Natural killer cell (primary cell): ENCODE measurements at regions not wholly inside any gene's neighbourhood (a gene's known extent, or its start where the extent isn't known, plus 50 kb on each side); places are given as distances from the start of the nearest gene placed in this dataset.

Experiments used
- ATAC-seq, 3 donors: fragments of 150-1000 bp in 2 of 3; fragments of 200-7000 bp in 1 of 3; cut with Tn5 transposase; 1 replicate in 1 of 3; 2 replicates in 2 of 3; pipeline ENCODE4 v1.10.0; 2021; ENCODE audit warnings: mild to moderate bottlenecking in 2 of 3, moderate library complexity in 2 of 3
- DNase-seq, 2 donors: peaks; one replicate each; pipeline versions ENCODE4 v3.0.0 to v3.0.0-alpha.2; 2013 to 2021; ENCODE audit warnings: mixed read lengths in 1 of 2
- H3K27ac ChIP-seq: one replicate; pipeline ENCODE4 v1.5.1; 2013; ENCODE audit warnings: mild to moderate bottlenecking, low read length
- H3K27me3 ChIP-seq: one replicate; pipeline ENCODE4 v1.6.1; 2013; ENCODE audit warnings: low read length; ENCODE audit not compliant: control insufficient read depth, insufficient read depth
- H3K36me3 ChIP-seq: one replicate; pipeline ENCODE4 v1.6.1; 2013; ENCODE audit warnings: low read length; ENCODE audit not compliant: control insufficient read depth, insufficient read depth
- H3K4me1 ChIP-seq: one replicate; pipeline ENCODE4 v1.6.1; 2013; ENCODE audit warnings: low read length; ENCODE audit not compliant: control insufficient read depth, insufficient read depth
- H3K4me3 ChIP-seq: one replicate; pipeline ENCODE4 v1.5.1; 2013; ENCODE audit warnings: low read length
- H3K9me3 ChIP-seq: one replicate; pipeline ENCODE4 v1.6.1; 2013; ENCODE audit warnings: low read length; ENCODE audit not compliant: control insufficient read depth, insufficient read depth
- H3K27ac Mint-ChIP-seq, 2 donors: one replicate each; pipeline ENCODE4 v1.8.0; 2022; ENCODE audit warnings: mild to moderate bottlenecking in 2 of 2, mixed read lengths in 2 of 2, moderate library complexity in 1 of 2
- H3K27me3 Mint-ChIP-seq, 2 donors: one replicate each; pipeline ENCODE4 v1.8.0; 2022; ENCODE audit warnings: low read depth in 2 of 2, mixed read lengths in 2 of 2
- H3K36me3 Mint-ChIP-seq: one replicate; pipeline ENCODE4 v1.8.0; 2022; ENCODE audit warnings: mixed read lengths
- H3K4me1 Mint-ChIP-seq, 2 donors: one replicate each; pipeline ENCODE4 v1.8.0; 2022; ENCODE audit warnings: mixed read lengths in 2 of 2
- H3K4me3 Mint-ChIP-seq: one replicate; pipeline ENCODE4 v1.8.0; 2022; ENCODE audit warnings: mild to moderate bottlenecking, moderate library complexity, mixed read lengths
- H3K9me3 Mint-ChIP-seq, 2 donors: one replicate each; pipeline ENCODE4 v1.8.0; 2022; ENCODE audit warnings: mixed read lengths in 2 of 2
- WGBS: methylation state at CpG from one replicate; pipeline ENCODE4 v1.1.7; 2013; ENCODE audit warnings: missing lambda C conversion rate; ENCODE audit not compliant: insufficient coverage; 5-methylcytosine and 5-hydroxymethylcytosine counted together
- intact Hi-C: fragments of 100-400 bp; cut with micrococcal nuclease; formaldehyde crosslinking; loops from one replicate; pipeline ENCODE4 v1.14.2; 2022
- TF ChIP-seq, protein P1 (sequence below): fragments of 200-600 bp; IDR thresholded peaks from one replicate; pipeline ENCODE4 v1.8.0; 2022; ENCODE audit warnings: antibody characterized with exemption

DNA sequence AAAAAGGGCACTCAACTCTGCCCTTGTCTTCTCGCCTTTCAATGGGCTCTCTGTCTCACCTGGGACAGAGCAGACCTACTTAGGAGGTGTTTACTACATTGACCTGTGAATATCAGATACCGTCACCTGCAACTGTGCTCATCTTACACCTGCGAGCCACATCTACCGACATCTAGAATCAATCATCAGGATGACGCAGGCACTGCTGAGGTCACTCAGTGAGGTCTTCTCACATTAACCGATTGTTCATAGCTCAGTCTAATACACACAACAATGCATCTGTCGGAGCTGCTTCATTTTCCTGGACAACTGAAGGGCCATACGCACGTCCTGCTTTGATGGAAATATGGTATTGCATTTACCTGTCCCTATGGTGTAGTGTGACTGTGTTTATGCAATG is 211.9 kb downstream of the FGF9 start:
- Mint-ChIP-seq H3K27ac (no peak overlapping the region), H3K9me3 (no peaks in the 10 kb centered on the region), H3K27me3 (peaks cover 20 to 25% of the 10 kb centered on the region in 2 donors), H3K36me3 (no peaks in the 10 kb centered on the region), H3K4me3 (no peak overlapping the region), H3K4me1 (peaks cover 0 to 3% of the 10 kb centered on the region in 2 donors)
- WGBS = 91% methylated on average over 9 of the region's 9 CpGs
- TF ChIP-seq, protein P1, sequence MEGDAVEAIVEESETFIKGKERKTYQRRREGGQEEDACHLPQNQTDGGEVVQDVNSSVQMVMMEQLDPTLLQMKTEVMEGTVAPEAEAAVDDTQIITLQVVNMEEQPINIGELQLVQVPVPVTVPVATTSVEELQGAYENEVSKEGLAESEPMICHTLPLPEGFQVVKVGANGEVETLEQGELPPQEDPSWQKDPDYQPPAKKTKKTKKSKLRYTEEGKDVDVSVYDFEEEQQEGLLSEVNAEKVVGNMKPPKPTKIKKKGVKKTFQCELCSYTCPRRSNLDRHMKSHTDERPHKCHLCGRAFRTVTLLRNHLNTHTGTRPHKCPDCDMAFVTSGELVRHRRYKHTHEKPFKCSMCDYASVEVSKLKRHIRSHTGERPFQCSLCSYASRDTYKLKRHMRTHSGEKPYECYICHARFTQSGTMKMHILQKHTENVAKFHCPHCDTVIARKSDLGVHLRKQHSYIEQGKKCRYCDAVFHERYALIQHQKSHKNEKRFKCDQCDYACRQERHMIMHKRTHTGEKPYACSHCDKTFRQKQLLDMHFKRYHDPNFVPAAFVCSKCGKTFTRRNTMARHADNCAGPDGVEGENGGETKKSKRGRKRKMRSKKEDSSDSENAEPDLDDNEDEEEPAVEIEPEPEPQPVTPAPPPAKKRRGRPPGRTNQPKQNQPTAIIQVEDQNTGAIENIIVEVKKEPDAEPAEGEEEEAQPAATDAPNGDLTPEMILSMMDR = no peak
- Histone ChIP-seq H3K4me3 (no peak overlapping the region), H3K9me3 (no peaks in the 10 kb centered on the region), H3K36me3 (no peaks in the 10 kb centered on the region), H3K4me1 (no peaks in the 10 kb centered on the region), H3K27me3 (no peaks in the 10 kb centered on the region), H3K27ac (no peak overlapping the region)
- ATAC-seq (no peak), DNase-seq (no peak)
- intact Hi-C loops = no loop called here

DNA sequence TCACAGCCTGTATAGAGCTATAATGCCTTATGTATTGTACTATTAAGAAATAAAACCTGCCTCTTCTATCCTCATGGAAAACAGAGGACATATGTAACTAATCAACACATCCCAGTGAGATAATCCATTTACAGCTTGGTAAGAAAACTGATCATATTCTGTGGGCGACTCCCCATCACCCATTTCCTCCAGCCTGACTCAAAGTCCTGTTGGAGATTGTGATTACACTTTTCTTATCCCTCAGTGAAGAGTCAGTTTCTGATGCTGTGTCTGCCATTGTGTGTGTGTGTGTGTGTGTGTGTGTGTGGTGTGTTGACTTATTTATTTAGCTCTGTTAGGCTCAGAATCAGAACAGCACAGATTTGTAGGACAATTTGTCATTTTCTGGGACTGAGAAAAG is 212.8 kb downstream of the FGF9 start:
- H3K4me1 Mint-ChIP-seq = peaks cover 0 to 3% of the 10 kb centered on the region in 2 donors
- H3K9me3 ChIP-seq = no peaks in the 10 kb centered on the region
- peaks cover 20 to 25% of the 10 kb centered on the region in 2 donors for H3K27me3 Mint-ChIP-seq
- H3K4me3 Mint-ChIP-seq = no peak overlapping the region
- no peaks in the 10 kb centered on the region for H3K27me3 ChIP-seq
- TF ChIP-seq, protein P1 = no peak
- no CpG with 5 or more reads among the region's 1 CpG for WGBS
- H3K36me3 ChIP-seq = no peaks in the 10 kb centered on the region
- H3K27ac ChIP-seq = no peak overlapping the region
- no peak for ATAC-seq
- no peak for DNase-seq
- H3K4me1 ChIP-seq = no peaks in the 10 kb centered on the region
- no peak overlapping the region for H3K27ac Mint-ChIP-seq
- no peak overlapping the region for H3K4me3 ChIP-seq
- H3K36me3 Mint-ChIP-seq = no peaks in the 10 kb centered on the region
- intact Hi-C loops = no loop called here
- no peaks in the 10 kb centered on the region for H3K9me3 Mint-ChIP-seq

DNA sequence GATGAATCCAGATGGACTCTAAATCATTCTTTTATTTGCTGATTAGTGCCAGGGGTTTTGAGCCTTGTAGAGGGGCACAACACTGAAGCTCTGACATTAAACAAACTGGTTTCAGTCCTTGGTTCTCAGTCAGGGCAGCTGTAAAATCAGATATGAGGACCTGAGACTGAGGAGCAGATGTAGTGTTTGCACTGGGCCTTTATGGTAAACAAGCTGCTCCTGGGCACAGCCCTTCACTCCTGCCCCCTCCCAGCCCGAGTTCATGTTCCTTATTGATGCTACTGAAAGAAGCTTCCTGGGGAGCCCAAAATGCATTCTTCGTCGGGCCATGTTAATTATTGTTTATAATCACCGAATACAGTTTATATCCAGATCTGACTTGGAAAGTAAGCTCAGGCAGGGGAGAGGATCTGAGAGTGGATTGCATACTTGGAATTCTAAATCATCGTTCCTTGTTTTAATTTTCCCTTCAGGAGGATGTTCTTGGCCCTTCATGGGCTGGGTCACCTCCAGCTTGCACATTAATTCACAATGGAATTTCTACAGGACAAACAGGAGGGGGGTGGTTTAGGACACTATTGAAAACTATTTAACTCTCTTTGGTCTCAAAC is 213.5 kb downstream of the FGF9 start:
- Mint-ChIP-seq H3K27ac (no peak overlapping the region), H3K4me3 (no peak overlapping the region), H3K4me1 (peaks cover 0 to 3% of the 10 kb centered on the region in 2 donors), H3K36me3 (no peaks in the 10 kb centered on the region), H3K27me3 (peaks cover 20 to 25% of the 10 kb centered on the region in 2 donors), H3K9me3 (no peaks in the 10 kb centered on the region)
- no peak overlapping the region for H3K4me3 ChIP-seq
- WGBS = 83% methylated on average over 5 of the region's 5 CpGs
- H3K36me3 ChIP-seq = no peaks in the 10 kb centered on the region
- ATAC-seq (no peak), DNase-seq (no peak)
- H3K4me1 ChIP-seq = no peaks in the 10 kb centered on the region
- H3K9me3 ChIP-seq = no peaks in the 10 kb centered on the region
- intact Hi-C loops = no loop called here
- no peaks in the 10 kb centered on the region for H3K27me3 ChIP-seq
- no peak overlapping the region for H3K27ac ChIP-seq
- TF ChIP-seq, protein P1 = no peak

DNA sequence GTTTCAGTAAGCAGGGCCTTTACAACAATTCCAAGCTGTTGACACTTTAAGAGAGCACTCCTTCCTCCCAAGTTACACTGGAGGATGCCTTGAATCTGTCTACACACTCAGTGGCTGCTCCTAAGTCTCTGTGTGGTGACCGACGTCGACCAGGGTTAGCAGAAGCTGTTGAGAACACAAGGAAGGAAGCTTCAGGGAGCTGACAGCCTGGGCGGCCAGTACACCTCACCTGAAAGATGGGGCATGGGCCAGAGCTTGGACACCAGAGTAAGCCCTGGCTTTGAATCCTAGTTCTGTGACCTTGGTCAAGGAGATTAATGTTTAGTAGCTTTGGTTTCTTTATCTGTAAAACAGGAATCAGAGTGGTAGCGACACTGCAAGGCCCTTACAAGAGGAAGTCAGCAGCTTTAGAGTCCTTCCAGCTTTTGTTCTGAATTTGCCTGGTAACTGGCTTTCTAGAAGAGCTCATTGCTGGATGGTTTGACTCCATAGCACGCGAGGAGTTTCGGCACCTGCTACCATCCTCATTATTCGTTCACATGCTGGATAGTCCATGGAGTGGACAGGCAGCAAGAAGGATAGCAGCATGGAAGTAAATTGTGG is 214.2 kb downstream of the FGF9 start:
- ATAC-seq (no peak), DNase-seq (no peak)
- TF ChIP-seq, protein P1 = no peak
- Mint-ChIP-seq H3K4me1 (no peaks in the 10 kb centered on the region), H3K9me3 (no peaks in the 10 kb centered on the region), H3K36me3 (no peaks in the 10 kb centered on the region), H3K27me3 (peaks cover 20 to 25% of the 10 kb centered on the region in 2 donors), H3K4me3 (no peak overlapping the region), H3K27ac (no peak overlapping the region)
- whole genome bisulfite sequencing = 33% methylated on average over 9 of the region's 9 CpGs
- no peaks in the 10 kb centered on the region for H3K36me3 ChIP-seq
- H3K4me3 ChIP-seq = no peak overlapping the region
- intact Hi-C loops = no loop called here
- H3K27me3 ChIP-seq = no peaks in the 10 kb centered on the region
- no peaks in the 10 kb centered on the region for H3K9me3 ChIP-seq
- H3K4me1 ChIP-seq = no peaks in the 10 kb centered on the region
- no peak overlapping the region for H3K27ac ChIP-seq
